ENCODE measurements at regions not wholly inside any gene's neighbourhood (a gene's known extent, or its start where the extent isn't known, plus 50 kb on each side); places are given as distances from the start of the nearest gene placed in this dataset.

- no peak overlapping the region for H3K27ac ChIP-seq
- TF ChIP-seq, protein P1, sequence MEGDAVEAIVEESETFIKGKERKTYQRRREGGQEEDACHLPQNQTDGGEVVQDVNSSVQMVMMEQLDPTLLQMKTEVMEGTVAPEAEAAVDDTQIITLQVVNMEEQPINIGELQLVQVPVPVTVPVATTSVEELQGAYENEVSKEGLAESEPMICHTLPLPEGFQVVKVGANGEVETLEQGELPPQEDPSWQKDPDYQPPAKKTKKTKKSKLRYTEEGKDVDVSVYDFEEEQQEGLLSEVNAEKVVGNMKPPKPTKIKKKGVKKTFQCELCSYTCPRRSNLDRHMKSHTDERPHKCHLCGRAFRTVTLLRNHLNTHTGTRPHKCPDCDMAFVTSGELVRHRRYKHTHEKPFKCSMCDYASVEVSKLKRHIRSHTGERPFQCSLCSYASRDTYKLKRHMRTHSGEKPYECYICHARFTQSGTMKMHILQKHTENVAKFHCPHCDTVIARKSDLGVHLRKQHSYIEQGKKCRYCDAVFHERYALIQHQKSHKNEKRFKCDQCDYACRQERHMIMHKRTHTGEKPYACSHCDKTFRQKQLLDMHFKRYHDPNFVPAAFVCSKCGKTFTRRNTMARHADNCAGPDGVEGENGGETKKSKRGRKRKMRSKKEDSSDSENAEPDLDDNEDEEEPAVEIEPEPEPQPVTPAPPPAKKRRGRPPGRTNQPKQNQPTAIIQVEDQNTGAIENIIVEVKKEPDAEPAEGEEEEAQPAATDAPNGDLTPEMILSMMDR (conservative IDR thresholded peaks at IDR 0.05): no peak
Observed at GRCh38 chr18:24993628-24994027, 358.3 kb downstream of the ZNF521 start.

GRCh38 chr18:24995056-24995455 is 356.9 kb downstream of the ZNF521 start:
- TF ChIP-seq, protein P1 (conservative IDR thresholded peaks at IDR 0.05): no peak
- no peak overlapping the region for H3K27ac ChIP-seq

GRCh38 chr18:24995755-24996154 is 356.2 kb downstream of the ZNF521 start:
- TF ChIP-seq, protein P1 (conservative IDR thresholded peaks at IDR 0.05): no peak
- H3K27ac ChIP-seq: no peak overlapping the region

GRCh38 chr18:24999650-25000267 is 352.2 kb downstream of the ZNF521 start:
- TF ChIP-seq, protein P1 (conservative IDR thresholded peaks at IDR 0.05): no peak

DNA sequence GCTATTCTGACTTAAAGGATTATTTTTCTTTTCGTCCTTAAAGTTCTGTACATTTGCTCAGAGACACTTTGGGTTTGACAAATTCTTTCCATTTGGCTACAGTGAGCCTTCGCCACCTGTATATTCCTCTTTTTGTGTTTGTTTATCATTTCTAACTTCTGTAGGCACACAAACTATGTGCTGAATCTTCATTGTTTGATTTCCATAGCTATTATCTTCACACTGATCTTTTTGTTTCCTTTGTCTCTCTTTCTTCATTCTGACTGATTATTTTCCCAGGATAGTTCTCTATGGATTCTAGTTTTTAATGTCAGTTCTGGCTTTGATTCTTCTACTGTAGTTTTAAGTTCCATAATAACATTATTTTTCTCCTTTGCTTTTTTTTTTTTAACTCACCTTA is 350.2 kb downstream of the ZNF521 start:
- TF ChIP-seq, protein P1 (conservative IDR thresholded peaks at IDR 0.05): no peak
- H3K27ac ChIP-seq: no peak overlapping the region

More at GRCh38 chr18:24999650-25000267, 352.2 kb downstream of the ZNF521 start:
- H3K27ac ChIP-seq: no peak overlapping the region

GRCh38 chr18:25005541-25006403 is 346.2 kb downstream of the ZNF521 start:
- no peak overlapping the region for H3K27ac ChIP-seq
- TF ChIP-seq, protein P1 (conservative IDR thresholded peaks at IDR 0.05): no peak

- TF ChIP-seq, protein P1 (conservative IDR thresholded peaks at IDR 0.05): no peak
Observed at GRCh38 chr18:25010623-25011374, 341.2 kb downstream of the ZNF521 start.

More at GRCh38 chr18:25010623-25011374, 341.2 kb downstream of the ZNF521 start:
- H3K27ac ChIP-seq: no peak overlapping the region
